ENCODE measurements at regions not wholly inside any gene's neighbourhood (a gene's known extent, or its start where the extent isn't known, plus 50 kb on each side); places are given as distances from the start of the nearest gene placed in this dataset.

GRCh38 chr2:240298803-240299709 is 136.4 kb upstream of the GPC1 start:
- no peak for TF ChIP-seq POLR2A (IDR thresholded peaks at IDR 0.05; ENCODE audit: extremely low read depth, insufficient read length)
- TF ChIP-seq CTCF (IDR thresholded peaks at IDR 0.05; ENCODE audit: low read depth, low read length): no peak
- TF ChIP-seq MYC (IDR thresholded peaks at IDR 0.05; ENCODE audit: low read depth, low read length): no peak
- no peak for TF ChIP-seq MAX (IDR thresholded peaks at IDR 0.05; ENCODE audit: low read depth, low read length)
- H3K4me3 ChIP-seq (ENCODE audit: low read depth, low read length): no peak overlapping the region
- DNase-seq (ENCODE audit: low read depth): no peak

GRCh38 chr2:240299710-240300068 is 135.8 kb upstream of the GPC1 start:
- TF ChIP-seq POLR2A (IDR thresholded peaks at IDR 0.05; ENCODE audit: extremely low read depth, insufficient read length): no peak
- TF ChIP-seq MAX (IDR thresholded peaks at IDR 0.05; ENCODE audit: low read depth, low read length): no peak
- TF ChIP-seq MYC (IDR thresholded peaks at IDR 0.05; ENCODE audit: low read depth, low read length): no peak
- no peak for TF ChIP-seq CTCF (IDR thresholded peaks at IDR 0.05; ENCODE audit: low read depth, low read length)

GRCh38 chr2:240300261-240300821 is 135.1 kb upstream of the GPC1 start:
- H3K4me3 ChIP-seq (ENCODE audit: low read depth, low read length): no peak overlapping the region
- TF ChIP-seq POLR2A (IDR thresholded peaks at IDR 0.05; ENCODE audit: extremely low read depth, insufficient read length) (no peak), MAX (IDR thresholded peaks at IDR 0.05; ENCODE audit: low read depth, low read length) (no peak), MYC (IDR thresholded peaks at IDR 0.05; ENCODE audit: low read depth, low read length) (no peak), CTCF (IDR thresholded peaks at IDR 0.05; ENCODE audit: low read depth, low read length) (no peak)
- no peak for DNase-seq (ENCODE audit: low read depth)

More at GRCh38 chr2:240299710-240300068, 135.8 kb upstream of the GPC1 start:
- no peak for DNase-seq (ENCODE audit: low read depth)
- no peak overlapping the region for H3K4me3 ChIP-seq (ENCODE audit: low read depth, low read length)

- TF ChIP-seq POLR2A (IDR thresholded peaks at IDR 0.05; ENCODE audit: extremely low read depth, insufficient read length): no peak
- no peak for TF ChIP-seq MYC (IDR thresholded peaks at IDR 0.05; ENCODE audit: low read depth, low read length)
- TF ChIP-seq CTCF (IDR thresholded peaks at IDR 0.05; ENCODE audit: low read depth, low read length): no peak
- no peak for TF ChIP-seq MAX (IDR thresholded peaks at IDR 0.05; ENCODE audit: low read depth, low read length)
- no peak overlapping the region for H3K4me3 ChIP-seq (ENCODE audit: low read depth, low read length)
- no peak for DNase-seq (ENCODE audit: low read depth)
Observed at GRCh38 chr2:240300840-240301239, 134.6 kb upstream of the GPC1 start.

- TF ChIP-seq MAX (IDR thresholded peaks at IDR 0.05; ENCODE audit: low read depth, low read length) (no peak), CTCF (IDR thresholded peaks at IDR 0.05; ENCODE audit: low read depth, low read length) (no peak), MYC (IDR thresholded peaks at IDR 0.05; ENCODE audit: low read depth, low read length) (no peak), POLR2A (IDR thresholded peaks at IDR 0.05; ENCODE audit: extremely low read depth, insufficient read length) (no peak)
- DNase-seq (ENCODE audit: low read depth): no peak
- no peak overlapping the region for H3K4me3 ChIP-seq (ENCODE audit: low read depth, low read length)
Observed at GRCh38 chr2:240301256-240301795, 134.1 kb upstream of the GPC1 start.

Measured in NB4 (cell line).